ENCODE measurements at regions not wholly inside any gene's neighbourhood (a gene's known extent, or its start where the extent isn't known, plus 50 kb on each side); places are given as distances from the start of the nearest gene placed in this dataset.
"Not testable (repeated sequence)": the region's sequence is repeated elsewhere in the genome, so short reads cannot be mapped to it uniquely, and the experiment has no call there.

- H3K9me3 Mint-ChIP-seq, result no peaks in the 10 kb centered on the region
- DNase-seq (ENCODE audit: extremely low spot score, unreplicated experiment), result no peak
- TF ChIP-seq CTCF (conservative IDR thresholded peaks at IDR 0.05), result no peak
- peaks cover 5% of the 10 kb centered on the region for H3K36me3 Mint-ChIP-seq
- H3K27me3 Mint-ChIP-seq, result no peaks in the 10 kb centered on the region
- no peak overlapping the region for H3K4me3 Mint-ChIP-seq
- peaks cover 21% of the 10 kb centered on the region for H3K4me1 Mint-ChIP-seq (ENCODE audit: unreplicated experiment)
- no peak overlapping the region for H3K27ac Mint-ChIP-seq
Measured at GRCh38 chr21:31517664-31518414, 141.7 kb upstream of the SOD1 start.

GRCh38 chr21:31515253-31515652 lies 144.2 kb upstream of the SOD1 start:
- DNase-seq (ENCODE audit: extremely low spot score, unreplicated experiment), result no peak
- H3K27me3 Mint-ChIP-seq, result no peaks in the 10 kb centered on the region
- H3K9me3 Mint-ChIP-seq, result no peaks in the 10 kb centered on the region
- no peak overlapping the region for H3K27ac Mint-ChIP-seq
- no peak overlapping the region for H3K4me3 Mint-ChIP-seq
- peaks cover 5% of the 10 kb centered on the region for H3K36me3 Mint-ChIP-seq
- H3K4me1 Mint-ChIP-seq (ENCODE audit: unreplicated experiment), result peaks cover 15% of the 10 kb centered on the region
- TF ChIP-seq CTCF (conservative IDR thresholded peaks at IDR 0.05), result no peak

- peaks cover 5% of the 10 kb centered on the region for H3K36me3 Mint-ChIP-seq
- no peaks in the 10 kb centered on the region for H3K27me3 Mint-ChIP-seq
- H3K9me3 Mint-ChIP-seq, result no peaks in the 10 kb centered on the region
- no peak overlapping the region for H3K4me3 Mint-ChIP-seq
- H3K4me1 Mint-ChIP-seq (ENCODE audit: unreplicated experiment), result peaks cover 18% of the 10 kb centered on the region
- DNase-seq (ENCODE audit: extremely low spot score, unreplicated experiment), result no peak
- no peak overlapping the region for H3K27ac Mint-ChIP-seq
- TF ChIP-seq CTCF (conservative IDR thresholded peaks at IDR 0.05), result peak; percentile 40
Measured at GRCh38 chr21:31514598-31514997, 144.9 kb upstream of the SOD1 start.

- H3K4me3 Mint-ChIP-seq; H3K9me3 Mint-ChIP-seq; H3K27me3 Mint-ChIP-seq; H3K36me3 Mint-ChIP-seq; DNase-seq (ENCODE audit: extremely low spot score, unreplicated experiment); H3K27ac Mint-ChIP-seq: not testable (repeated sequence)
- peaks cover 20% of the 10 kb centered on the region for H3K4me1 Mint-ChIP-seq (ENCODE audit: unreplicated experiment)
Measured at GRCh38 chr21:31513541-31513940, 146.0 kb upstream of the SOD1 start.

- H3K27me3 Mint-ChIP-seq; H3K9me3 Mint-ChIP-seq; DNase-seq (ENCODE audit: extremely low spot score, unreplicated experiment); H3K4me3 Mint-ChIP-seq; H3K27ac Mint-ChIP-seq; H3K36me3 Mint-ChIP-seq: not testable (repeated sequence)
- peaks cover 27% of the 10 kb centered on the region for H3K4me1 Mint-ChIP-seq (ENCODE audit: unreplicated experiment)
Measured at GRCh38 chr21:31511999-31512398, 147.5 kb upstream of the SOD1 start.

GRCh38 chr21:31511258-31511657 lies 148.2 kb upstream of the SOD1 start:
- Mint-ChIP-seq H3K9me3 (no peaks in the 10 kb centered on the region), H3K27me3 (no peaks in the 10 kb centered on the region), H3K27ac (no peak overlapping the region), H3K4me1 (ENCODE audit: unreplicated experiment) (peaks cover 28% of the 10 kb centered on the region), H3K36me3 (peaks cover 5% of the 10 kb centered on the region), H3K4me3 (no peak overlapping the region)
- no peak for DNase-seq (ENCODE audit: extremely low spot score, unreplicated experiment)
- TF ChIP-seq CTCF (conservative IDR thresholded peaks at IDR 0.05), result no peak

Measured in type B pancreatic cell (in vitro differentiated cells).